ENCODE measurements at regions not wholly inside any gene's neighbourhood (a gene's known extent, or its start where the extent isn't known, plus 50 kb on each side); places are given as distances from the start of the nearest gene placed in this dataset.

DNA sequence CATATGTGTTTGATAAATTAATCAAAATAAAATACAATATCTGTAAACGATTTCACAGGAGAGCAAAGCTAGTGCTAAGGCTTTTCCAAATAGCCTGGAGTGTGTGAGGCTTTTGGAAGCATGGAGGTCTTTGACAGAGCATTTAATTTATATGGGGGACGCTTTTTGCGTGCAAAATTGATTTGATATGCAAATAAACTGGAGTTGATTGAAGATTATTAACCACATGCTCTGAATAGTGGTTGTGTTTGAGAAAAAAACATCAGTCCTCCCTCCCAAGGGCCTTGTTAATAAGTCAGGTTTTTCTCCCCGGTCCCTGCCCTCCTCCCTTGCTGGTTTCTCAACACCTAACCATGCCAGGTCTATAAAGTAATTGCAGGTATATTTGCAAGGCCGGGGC lies 85.1 kb upstream of the FGFR2 start:
- intact Hi-C loops (cut with DNase I; ENCODE audit: low total_unique reads) = no loop called here
- WGBS, 2 donors (ENCODE audit: low coverage in 1 of 2) = 72 to 84% methylated on average over 3 to 5 of the region's 5 CpGs
- TF ChIP-seq POLR2AphosphoS5 (IDR thresholded peaks at IDR 0.05) (no peak), EP300 (IDR thresholded peaks at IDR 0.05; ENCODE audit: low read depth) (no peak), POLR2A (IDR thresholded peaks at IDR 0.05) (no peak)
- TF ChIP-seq, protein P1, sequence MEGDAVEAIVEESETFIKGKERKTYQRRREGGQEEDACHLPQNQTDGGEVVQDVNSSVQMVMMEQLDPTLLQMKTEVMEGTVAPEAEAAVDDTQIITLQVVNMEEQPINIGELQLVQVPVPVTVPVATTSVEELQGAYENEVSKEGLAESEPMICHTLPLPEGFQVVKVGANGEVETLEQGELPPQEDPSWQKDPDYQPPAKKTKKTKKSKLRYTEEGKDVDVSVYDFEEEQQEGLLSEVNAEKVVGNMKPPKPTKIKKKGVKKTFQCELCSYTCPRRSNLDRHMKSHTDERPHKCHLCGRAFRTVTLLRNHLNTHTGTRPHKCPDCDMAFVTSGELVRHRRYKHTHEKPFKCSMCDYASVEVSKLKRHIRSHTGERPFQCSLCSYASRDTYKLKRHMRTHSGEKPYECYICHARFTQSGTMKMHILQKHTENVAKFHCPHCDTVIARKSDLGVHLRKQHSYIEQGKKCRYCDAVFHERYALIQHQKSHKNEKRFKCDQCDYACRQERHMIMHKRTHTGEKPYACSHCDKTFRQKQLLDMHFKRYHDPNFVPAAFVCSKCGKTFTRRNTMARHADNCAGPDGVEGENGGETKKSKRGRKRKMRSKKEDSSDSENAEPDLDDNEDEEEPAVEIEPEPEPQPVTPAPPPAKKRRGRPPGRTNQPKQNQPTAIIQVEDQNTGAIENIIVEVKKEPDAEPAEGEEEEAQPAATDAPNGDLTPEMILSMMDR (IDR thresholded peaks at IDR 0.05) = no peak
- Histone ChIP-seq H3K36me3 (no peaks in the 10 kb centered on the region), H3K27ac (no peak overlapping the region), H3K4me1 (no peaks in the 10 kb centered on the region), H3K9me3 (no peaks in the 10 kb centered on the region), H3K4me3 (no peak overlapping the region), H3K27me3 (no peaks in the 10 kb centered on the region)
- no peak for DNase-seq
- in situ Hi-C loops (cut with MboI; ENCODE audit: low pct_ligation_motif_present in 1 of 4, low pct_unique_long_range_greater_than_20kb in 1 of 4, low sequenced_read_pairs in 3 of 4) = no loop called here

DNA sequence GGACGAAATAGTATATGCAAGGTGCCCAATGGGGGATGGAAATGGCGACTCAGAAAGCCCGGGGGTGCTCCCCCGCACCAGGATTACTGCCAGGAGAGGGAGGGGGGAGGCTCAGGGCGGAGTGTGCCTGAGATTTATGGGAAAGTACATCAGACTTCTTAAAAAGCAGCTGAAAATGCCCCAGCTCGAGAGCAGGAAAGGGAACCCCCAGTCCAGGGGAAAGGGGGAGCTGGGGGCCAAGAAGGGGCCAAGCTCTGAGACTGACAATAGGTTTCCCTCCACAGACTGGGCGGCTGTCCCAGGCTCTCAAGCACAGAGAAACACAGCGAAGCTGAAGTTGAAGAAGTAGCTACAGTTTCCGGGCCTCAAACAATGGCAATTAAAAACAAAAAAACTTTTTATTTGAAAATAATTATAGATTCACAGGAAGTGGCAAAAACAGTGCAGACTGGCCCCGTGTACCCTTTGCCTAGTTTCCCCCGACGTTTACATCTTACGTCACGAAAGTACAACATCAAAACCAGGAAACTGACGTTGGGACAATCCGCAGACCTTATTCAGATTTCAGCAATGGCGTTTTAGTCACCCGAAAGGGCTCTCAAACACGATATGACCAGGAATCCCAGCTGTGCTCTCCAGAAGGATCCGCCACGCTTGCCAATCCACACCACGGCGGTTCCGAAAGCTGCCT lies 83.9 kb upstream of the FGFR2 start:
- Histone ChIP-seq H3K27ac (no peak overlapping the region), H3K4me1 (no peaks in the 10 kb centered on the region), H3K36me3 (no peaks in the 10 kb centered on the region), H3K9me3 (no peaks in the 10 kb centered on the region), H3K4me3 (no peak overlapping the region), H3K27me3 (no peaks in the 10 kb centered on the region)
- in situ Hi-C loops (cut with MboI; ENCODE audit: low pct_ligation_motif_present in 1 of 4, low pct_unique_long_range_greater_than_20kb in 1 of 4, low sequenced_read_pairs in 3 of 4) (no loop called here), intact Hi-C loops (cut with DNase I; ENCODE audit: low total_unique reads) (no loop called here)
- DNase-seq = no peak
- TF ChIP-seq EP300 (IDR thresholded peaks at IDR 0.05; ENCODE audit: low read depth) = no peak
- TF ChIP-seq POLR2AphosphoS5 (IDR thresholded peaks at IDR 0.05) = no peak
- no peak for TF ChIP-seq POLR2A (IDR thresholded peaks at IDR 0.05)
- TF ChIP-seq, protein P1 (IDR thresholded peaks at IDR 0.05) = no peak
- 60 to 75% methylated on average over 4 to 24 of the region's 24 CpGs for WGBS, 2 donors (ENCODE audit: low coverage in 1 of 2)

DNA sequence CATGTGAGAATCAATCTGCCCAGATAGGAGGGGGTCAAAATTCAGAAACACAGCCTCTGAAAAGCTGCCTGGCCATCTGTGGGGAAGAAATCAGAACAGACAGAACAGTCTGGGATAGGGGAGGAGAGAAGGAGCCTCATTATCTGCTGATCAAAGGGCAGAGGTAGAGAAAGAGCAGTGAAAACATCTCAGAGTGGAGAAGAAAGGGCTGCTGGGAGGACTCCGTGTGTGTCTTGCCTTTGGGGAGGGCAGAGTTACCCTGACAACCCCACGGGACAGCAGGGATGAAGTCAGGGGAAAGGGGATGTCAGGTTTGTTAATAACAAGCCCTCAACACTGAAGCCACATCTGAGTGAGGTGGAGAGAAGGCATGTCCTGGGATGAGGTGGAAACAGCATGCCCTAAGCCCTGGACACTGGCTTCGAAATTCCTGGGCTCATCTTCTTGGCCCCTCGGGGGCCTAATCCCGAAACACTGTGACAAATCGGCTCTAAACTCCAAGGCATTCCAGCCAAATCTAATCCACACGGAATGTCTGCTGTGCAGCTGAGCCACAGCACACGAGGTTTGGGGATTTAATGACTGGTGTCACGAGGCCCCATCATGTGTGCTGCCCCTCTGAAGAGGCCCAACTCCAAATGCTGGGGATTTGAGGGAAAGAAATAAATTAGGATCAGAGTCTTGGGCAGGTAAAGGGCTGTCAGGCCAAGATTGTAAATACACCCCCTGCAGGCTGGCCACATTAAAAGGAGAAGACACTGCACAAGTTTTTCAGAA lies 82.8 kb upstream of the FGFR2 start:
- Histone ChIP-seq H3K4me3 (no peak overlapping the region), H3K9me3 (no peaks in the 10 kb centered on the region), H3K36me3 (no peaks in the 10 kb centered on the region), H3K27ac (peak overlapping the region in 3 of 4 donors; percentile 8 to 26 (median 19)), H3K4me1 (no peaks in the 10 kb centered on the region), H3K27me3 (no peaks in the 10 kb centered on the region)
- in situ Hi-C loops (cut with MboI; ENCODE audit: low pct_ligation_motif_present in 1 of 4, low pct_unique_long_range_greater_than_20kb in 1 of 4, low sequenced_read_pairs in 3 of 4) (no loop called here), intact Hi-C loops (cut with DNase I; ENCODE audit: low total_unique reads) (no loop called here)
- no peak for DNase-seq
- 20 to 46% methylated on average over 1 to 9 of the region's 9 CpGs for WGBS, 2 donors (ENCODE audit: low coverage in 1 of 2)
- TF ChIP-seq EP300 (IDR thresholded peaks at IDR 0.05; ENCODE audit: low read depth) = no peak
- TF ChIP-seq POLR2A (IDR thresholded peaks at IDR 0.05) = no peak
- no peak for TF ChIP-seq POLR2AphosphoS5 (IDR thresholded peaks at IDR 0.05)
- TF ChIP-seq, protein P1 (IDR thresholded peaks at IDR 0.05) = no peak

DNA sequence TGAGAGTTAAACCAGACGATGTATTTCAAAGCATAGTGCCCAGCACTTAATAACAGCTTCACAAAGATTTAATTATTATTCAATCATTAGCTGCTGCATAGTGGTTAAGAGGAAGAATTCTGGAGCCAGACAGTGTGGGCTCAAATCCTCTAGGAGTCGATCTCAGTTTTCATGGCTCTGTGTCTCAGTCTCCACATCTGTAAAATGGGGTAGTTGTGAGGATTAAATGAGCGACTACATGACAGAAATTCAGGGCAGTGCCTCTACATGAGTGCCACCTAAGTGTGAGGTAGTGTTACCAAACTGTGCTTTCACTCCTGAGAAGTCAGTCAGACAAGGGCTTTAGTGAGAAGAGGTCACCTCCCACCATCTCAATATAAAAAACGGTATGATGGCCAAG lies 81.7 kb upstream of the FGFR2 start:
- 89% methylated on average over 4 of the region's 4 CpGs; no CpG with 5 or more reads in 1 of the 2 donors for WGBS, 2 donors (ENCODE audit: low coverage in 1 of 2)
- H3K27ac ChIP-seq = no peak overlapping the region

More for the DNA sequence above, 81.7 kb upstream of the FGFR2 start:
- Histone ChIP-seq H3K4me1 (no peaks in the 10 kb centered on the region), H3K4me3 (no peak overlapping the region), H3K36me3 (no peaks in the 10 kb centered on the region), H3K9me3 (no peaks in the 10 kb centered on the region), H3K27me3 (no peaks in the 10 kb centered on the region)
- intact Hi-C loops (cut with DNase I; ENCODE audit: low total_unique reads) = no loop called here
- no peak for DNase-seq
- TF ChIP-seq POLR2AphosphoS5 (IDR thresholded peaks at IDR 0.05) (no peak), POLR2A (IDR thresholded peaks at IDR 0.05) (no peak), EP300 (IDR thresholded peaks at IDR 0.05; ENCODE audit: low read depth) (no peak)
- TF ChIP-seq, protein P1 (IDR thresholded peaks at IDR 0.05) = no peak
- in situ Hi-C loops (cut with MboI; ENCODE audit: low pct_ligation_motif_present in 1 of 4, low pct_unique_long_range_greater_than_20kb in 1 of 4, low sequenced_read_pairs in 3 of 4) = no loop called here
